CD14-positive monocyte (primary cell): ENCODE measurements at regions not wholly inside any gene's neighbourhood (a gene's known extent, or its start where the extent isn't known, plus 50 kb on each side); places are given as distances from the start of the nearest gene placed in this dataset.

ENCODE experiments used
- DNase-seq, 3 donors: peaks; one replicate each; pipeline ENCODE4 v3.0.0-alpha.2; 2011 to 2022
- H2AFZ ChIP-seq: 2 replicates; pipeline ENCODE4 v1.6.0; 2012; ENCODE audit warnings: mild to moderate bottlenecking, low read depth, low read length, inconsistent platforms; ENCODE audit not compliant: insufficient read depth, poor library complexity, severe bottlenecking
- H3K27ac ChIP-seq, 2 donors: 1 replicate in 1 of 2; 2 replicates in 1 of 2; pipeline ENCODE4 v1.5.1; 2012 to 2013; ENCODE audit warnings: low read length in 2 of 2, control low read depth in 1 of 2, inconsistent platforms in 1 of 2, low read depth in 1 of 2, mild to moderate bottlenecking in 1 of 2
- H3K27me3 ChIP-seq, 2 donors: one replicate each; pipeline versions ENCODE4 v1.6.0 to v1.6.1; 2011 to 2013; ENCODE audit warnings: low read length in 2 of 2; ENCODE audit not compliant: control insufficient read depth in 2 of 2, insufficient read depth in 2 of 2
- H3K36me3 ChIP-seq, 2 donors: replicated peaks in 1 of 2; 1 replicate in 1 of 2; 2 replicates in 1 of 2; pipeline versions ENCODE4 v1.5.1 to v1.6.1; 2012 to 2013; ENCODE audit warnings: low read length in 2 of 2, control low read depth in 1 of 2, inconsistent platforms in 1 of 2, mild to moderate bottlenecking in 1 of 2; ENCODE audit not compliant: insufficient read depth in 2 of 2, control insufficient read depth in 1 of 2
- H3K4me1 ChIP-seq, 2 donors: 1 replicate in 1 of 2; 2 replicates in 1 of 2; pipeline versions ENCODE4 v1.5.1 to v1.6.1; 2012 to 2013; ENCODE audit warnings: low read length in 2 of 2, control low read depth in 1 of 2, inconsistent platforms in 1 of 2, mild to moderate bottlenecking in 1 of 2, moderate library complexity in 1 of 2; ENCODE audit not compliant: insufficient read depth in 2 of 2, control insufficient read depth in 1 of 2
- H3K4me2 ChIP-seq: replicated peaks from 2 replicates; pipeline ENCODE3; 2012; ENCODE audit warnings: low read length, moderate library complexity, mild to moderate bottlenecking; ENCODE audit not compliant: poor library complexity, severe bottlenecking; ENCODE audit errors: extremely low read depth
- H3K4me3 ChIP-seq, 3 experiments: fragments of 200-600 bp in 1 of 3; sonication (generic) in 1 of 3; replicated peaks in 1 of 3; 1 replicate in 2 of 3; 2 replicates in 1 of 3; pipeline ENCODE4 v1.5.1; 2011 to 2013; ENCODE audit warnings: low read length in 3 of 3, mild to moderate bottlenecking in 3 of 3, control low read depth in 2 of 3, low read depth in 2 of 3, inconsistent platforms in 1 of 3, moderate library complexity in 1 of 3
- H3K79me2 ChIP-seq: 2 replicates; pipeline ENCODE4 v1.6.0; 2012; ENCODE audit warnings: mild to moderate bottlenecking, control low read depth, inconsistent platforms, low read length, moderate library complexity; ENCODE audit not compliant: insufficient read depth
- H3K9ac ChIP-seq: 2 replicates; pipeline ENCODE4 v1.6.0; 2017; ENCODE audit warnings: low read length, mild to moderate bottlenecking; ENCODE audit not compliant: insufficient read depth, poor library complexity, severe bottlenecking
- H3K9me3 ChIP-seq, 2 donors: replicated peaks in 1 of 2; 1 replicate in 1 of 2; 2 replicates in 1 of 2; pipeline versions ENCODE4 v1.5.1 to v1.6.1; 2012 to 2013; ENCODE audit warnings: low read length in 2 of 2, control low read depth in 1 of 2; ENCODE audit not compliant: control insufficient read depth in 1 of 2, insufficient read depth in 1 of 2
- H4K20me1 ChIP-seq: 2 replicates; pipeline ENCODE4 v1.6.0; 2012; ENCODE audit warnings: mild to moderate bottlenecking, low read length, control low read depth, moderate library complexity; ENCODE audit not compliant: insufficient read depth
- H3K27ac Mint-ChIP-seq, 7 donors: one replicate each; pipeline ENCODE4 v1.8.0; 2020; ENCODE audit warnings: mild to moderate bottlenecking in 7 of 7, mixed read lengths in 7 of 7, moderate library complexity in 6 of 7, inconsistent platforms in 2 of 7
- H3K27me3 Mint-ChIP-seq, 3 donors: one replicate each; pipeline ENCODE4 v1.8.0; 2021 to 2022; ENCODE audit warnings: low read depth in 3 of 3, mild to moderate bottlenecking in 3 of 3, mixed read lengths in 3 of 3, moderate library complexity in 3 of 3, inconsistent platforms in 1 of 3
- H3K36me3 Mint-ChIP-seq, 2 donors: one replicate each; pipeline ENCODE4 v1.8.0; 2020; ENCODE audit warnings: mixed read lengths in 2 of 2, inconsistent platforms in 1 of 2, mild to moderate bottlenecking in 1 of 2
- H3K4me1 Mint-ChIP-seq: one replicate; pipeline ENCODE4 v1.8.0; 2020; ENCODE audit warnings: mild to moderate bottlenecking, mixed read lengths
- H3K4me3 Mint-ChIP-seq, 2 donors: one replicate each; pipeline ENCODE4 v1.8.0; 2020; ENCODE audit warnings: mild to moderate bottlenecking in 2 of 2, mixed read lengths in 2 of 2, moderate library complexity in 1 of 2
- H3K9me3 Mint-ChIP-seq, 7 donors: one replicate each; pipeline ENCODE4 v1.8.0; 2020 to 2022; ENCODE audit warnings: mixed read lengths in 7 of 7, mild to moderate bottlenecking in 6 of 7, moderate library complexity in 6 of 7, inconsistent platforms in 2 of 7
- CTCF ChIP-seq: fragments of 200-600 bp; IDR thresholded peaks from one replicate; pipeline ENCODE4 v1.8.0; 2022; ENCODE audit warnings: antibody characterized with exemption, mild to moderate bottlenecking
- WGBS: methylation state at CpG from one replicate; pipeline ENCODE4 v1.1.5; 2013; ENCODE audit warnings: missing lambda C conversion rate; ENCODE audit not compliant: insufficient coverage; 5-methylcytosine and 5-hydroxymethylcytosine counted together
- intact Hi-C, 2 donors: fragments of 100-400 bp; cut with micrococcal nuclease; formaldehyde crosslinking; loops; one replicate each; pipeline versions ENCODE4 v1.15.0 to v1.15.1; 2023

GRCh38 chr7:112594397-112594796 is 113.6 kb downstream of the LSMEM1 start:
- Mint-ChIP-seq H3K4me3 (no peak overlapping the region), H3K36me3 (no peaks in the 10 kb centered on the region), H3K4me1 (no peaks in the 10 kb centered on the region), H3K27ac (no peak overlapping the region), H3K27me3 (peaks cover 0 to 2% (median 0%) of the 10 kb centered on the region in 3 donors), H3K9me3 (peaks cover 0 to 10% (median 0%) of the 10 kb centered on the region in 7 donors)
- H3K4me3 ChIP-seq, result no peak overlapping the region
- no peak for DNase-seq
- H3K79me2 ChIP-seq, result no peaks in the 10 kb centered on the region
- intact Hi-C loops, result no loop called here
- H4K20me1 ChIP-seq, result no peaks in the 10 kb centered on the region
- H3K4me2 ChIP-seq, result no peak overlapping the region
- H2AFZ ChIP-seq, result no peak overlapping the region
- H3K9me3 ChIP-seq, result no peaks in the 10 kb centered on the region
- H3K36me3 ChIP-seq, result no peaks in the 10 kb centered on the region
- no peaks in the 10 kb centered on the region for H3K4me1 ChIP-seq
- TF ChIP-seq CTCF, result no peak
- no peak overlapping the region for H3K27ac ChIP-seq
- no peaks in the 10 kb centered on the region for H3K27me3 ChIP-seq
- 85% methylated on average over 2 of the region's 3 CpGs for WGBS
- no peak overlapping the region for H3K9ac ChIP-seq

GRCh38 chr7:112596260-112596659 is 115.5 kb downstream of the LSMEM1 start:
- H3K27ac ChIP-seq, result no peak overlapping the region
- no peak overlapping the region for H3K4me2 ChIP-seq
- no peaks in the 10 kb centered on the region for H3K36me3 ChIP-seq
- H3K9me3 ChIP-seq, result no peaks in the 10 kb centered on the region
- Mint-ChIP-seq H3K27ac (no peak overlapping the region), H3K27me3 (peaks cover 0 to 2% (median 0%) of the 10 kb centered on the region in 3 donors), H3K4me1 (no peaks in the 10 kb centered on the region), H3K4me3 (no peak overlapping the region), H3K9me3 (peaks cover 0 to 7% (median 0%) of the 10 kb centered on the region in 7 donors), H3K36me3 (no peaks in the 10 kb centered on the region)
- H3K4me1 ChIP-seq, result no peaks in the 10 kb centered on the region
- no peaks in the 10 kb centered on the region for H3K27me3 ChIP-seq
- TF ChIP-seq CTCF, result no peak
- WGBS, result no CpG with 5 or more reads among the region's 3 CpGs
- no peak overlapping the region for H2AFZ ChIP-seq
- H3K4me3 ChIP-seq, result no peak overlapping the region
- DNase-seq, result no peak
- no peaks in the 10 kb centered on the region for H3K79me2 ChIP-seq
- intact Hi-C loops, result no loop called here
- no peak overlapping the region for H3K9ac ChIP-seq
- H4K20me1 ChIP-seq, result no peaks in the 10 kb centered on the region
